HG03460 (cell line): ENCODE measurements at regions not wholly inside any gene's neighbourhood (a gene's known extent, or its start where the extent isn't known, plus 50 kb on each side); places are given as distances from the start of the nearest gene placed in this dataset.
"Not testable (repeated sequence)": the region's sequence is repeated elsewhere in the genome, so short reads cannot be mapped to it uniquely, and the experiment has no call there.

Source experiments
- ATAC-seq: cut with Tn5 transposase; IDR thresholded peaks from one replicate; pipeline ENCODE4 v1.9.1; 2021; ENCODE audit not compliant: unreplicated experiment

- ATAC-seq = no peak
Observed at GRCh38 chr7:79782906-79783305, 329.4 kb upstream of the MAGI2 start.

GRCh38 chr7:79782256-79782655, 328.8 kb upstream of the MAGI2 start:
- no peak for ATAC-seq

GRCh38 chr7:79781716-79782115, 328.2 kb upstream of the MAGI2 start:
- ATAC-seq = no peak

GRCh38 chr7:79778786-79779770, 325.6 kb upstream of the MAGI2 start:
- no peak for ATAC-seq

- ATAC-seq = no peak
Observed at GRCh38 chr7:79775911-79776310, 322.4 kb upstream of the MAGI2 start.

DNA sequence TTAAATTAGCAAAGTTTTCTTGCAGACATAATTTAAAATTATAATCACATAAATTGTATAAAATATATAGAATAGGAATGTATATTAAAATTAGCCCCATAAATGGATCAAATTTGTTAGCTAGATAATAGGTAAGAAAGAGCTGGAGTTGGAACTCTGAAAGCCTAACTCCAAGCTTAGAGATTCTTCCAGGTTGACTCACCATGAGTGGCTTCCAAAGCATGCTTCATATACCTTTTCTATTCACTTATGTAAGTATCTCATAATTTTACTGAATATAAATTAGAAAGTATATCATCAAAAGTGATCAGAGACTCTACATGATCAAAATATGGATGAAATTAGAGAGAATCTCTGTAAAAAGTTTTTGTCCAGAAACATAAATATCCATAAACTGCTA, 320.7 kb upstream of the MAGI2 start:
- no peak for ATAC-seq

GRCh38 chr7:79770970-79771369, 317.5 kb upstream of the MAGI2 start:
- ATAC-seq = no peak

DNA sequence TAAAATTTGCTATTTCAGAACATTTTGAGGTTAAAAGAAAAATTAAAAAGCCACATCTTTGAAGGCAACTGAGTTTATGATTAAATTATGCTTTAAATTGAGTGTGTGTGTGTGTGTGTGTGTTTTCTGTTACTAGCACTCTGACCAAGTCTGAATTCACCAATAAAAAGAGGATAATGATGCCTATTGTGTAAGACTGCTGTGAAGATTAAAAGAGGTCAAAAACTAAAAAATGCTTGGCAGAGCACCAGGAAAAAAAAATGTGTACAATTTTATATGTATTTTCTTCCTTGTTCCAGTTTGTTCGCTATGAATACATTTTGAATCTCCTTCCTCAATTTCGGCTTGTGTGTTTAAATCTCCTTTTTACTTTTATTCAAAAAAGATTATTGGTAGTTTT, 316.6 kb upstream of the MAGI2 start:
- ATAC-seq = no peak

DNA sequence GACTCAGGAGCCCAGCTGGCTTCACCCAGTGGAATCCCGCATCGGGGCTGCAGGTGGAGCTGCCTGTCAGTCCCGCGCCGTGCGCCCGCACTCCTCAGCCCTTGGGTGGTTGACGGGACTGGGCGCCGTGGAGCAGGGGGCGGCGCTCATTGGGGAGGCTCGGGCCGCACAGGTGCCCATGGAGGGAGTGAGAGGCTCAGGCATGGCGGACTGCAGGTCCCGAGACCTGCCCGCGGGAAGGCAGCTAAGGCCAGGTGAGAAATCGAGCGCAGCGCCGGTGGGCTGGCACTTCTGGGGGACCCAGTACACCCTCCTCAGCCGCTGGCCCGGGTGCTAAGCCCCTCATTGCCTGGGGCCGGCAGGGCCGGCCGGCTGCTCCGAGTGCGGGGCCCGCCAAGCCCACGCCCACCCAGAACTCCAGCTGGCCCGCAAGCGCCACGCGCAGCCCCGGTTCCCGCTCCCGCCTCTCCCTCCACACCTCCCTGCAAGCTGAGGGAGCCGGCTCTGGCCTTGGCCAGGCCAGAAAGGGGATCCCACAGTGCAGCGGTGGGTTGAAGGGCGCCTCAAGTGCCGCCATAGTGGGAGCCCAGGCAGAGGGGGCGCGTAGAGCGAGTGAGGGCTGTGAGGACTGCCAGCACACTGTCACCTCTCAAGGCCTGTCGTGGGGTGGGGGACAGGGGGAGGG, 314.6 kb upstream of the MAGI2 start:
- ATAC-seq = not testable (repeated sequence)

DNA sequence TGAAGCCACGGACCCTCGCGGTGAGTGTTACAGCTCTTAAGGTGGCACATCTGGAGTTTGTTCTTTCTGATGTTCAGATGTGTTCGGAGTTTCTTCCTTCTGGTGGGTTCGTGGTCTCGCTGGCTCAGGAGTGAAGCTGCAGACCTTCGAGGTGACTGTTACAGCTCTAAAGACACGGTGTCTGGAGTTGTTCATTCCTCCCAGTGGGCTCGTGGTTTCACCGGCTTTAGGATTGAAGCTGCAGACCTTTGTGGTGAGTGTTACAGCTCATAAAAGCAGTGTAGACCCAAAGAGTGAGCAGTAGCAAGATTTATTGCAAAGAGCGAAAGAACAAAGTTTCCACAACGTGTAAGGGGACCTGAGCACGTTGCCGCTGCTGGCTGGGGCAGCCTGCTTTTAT, 313.7 kb upstream of the MAGI2 start:
- not testable (repeated sequence) for ATAC-seq

GRCh38 chr7:79761876-79762429, 308.5 kb upstream of the MAGI2 start:
- ATAC-seq = no peak

DNA sequence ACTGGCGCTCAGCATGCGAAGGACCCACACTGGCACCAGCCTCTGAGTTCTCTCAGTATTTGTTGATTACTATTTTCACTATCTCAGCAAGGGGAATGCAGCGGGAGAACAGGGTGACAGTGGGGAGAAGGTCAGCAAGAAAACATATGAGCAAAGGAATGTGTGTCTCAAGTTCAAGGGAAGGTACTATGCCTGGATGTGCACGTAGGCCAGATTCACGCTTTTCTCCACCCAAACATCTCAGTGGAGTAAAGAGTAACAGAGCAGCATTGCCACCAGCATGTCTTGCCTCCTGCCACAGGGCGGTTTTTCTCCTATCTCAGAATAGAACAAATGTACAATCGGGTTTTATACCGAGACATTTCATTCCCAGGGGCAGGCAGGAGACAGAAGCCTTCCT, 297.5 kb upstream of the MAGI2 start:
- not testable (repeated sequence) for ATAC-seq

GRCh38 chr7:79749856-79750255, 296.4 kb upstream of the MAGI2 start:
- ATAC-seq = no peak

DNA sequence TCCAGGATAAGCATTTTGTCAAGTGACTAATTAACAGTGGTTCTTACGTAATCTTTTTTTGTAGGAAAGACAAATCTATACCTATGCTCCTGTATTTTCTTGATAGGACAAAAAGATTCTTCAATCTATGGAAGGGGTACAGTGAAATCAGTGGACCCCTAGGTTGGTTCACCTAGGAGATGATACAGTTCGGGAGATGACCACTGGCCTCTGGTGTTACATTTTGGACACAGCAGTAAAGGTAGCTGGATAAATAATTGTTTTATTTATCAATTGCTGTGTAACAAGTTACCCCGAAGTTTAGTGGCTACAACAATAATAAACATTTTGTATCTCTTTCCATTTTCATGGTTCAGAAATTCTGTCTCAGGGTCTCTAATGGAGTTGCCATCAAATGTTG, 288.2 kb upstream of the MAGI2 start:
- no peak for ATAC-seq

- no peak for ATAC-seq
Observed at GRCh38 chr7:79740076-79740475, 286.6 kb upstream of the MAGI2 start.

- not testable (repeated sequence) for ATAC-seq
Observed at GRCh38 chr7:79739036-79739709, 285.7 kb upstream of the MAGI2 start.

- no peak for ATAC-seq
Observed at GRCh38 chr7:79736418-79736817, 283.0 kb upstream of the MAGI2 start.

DNA sequence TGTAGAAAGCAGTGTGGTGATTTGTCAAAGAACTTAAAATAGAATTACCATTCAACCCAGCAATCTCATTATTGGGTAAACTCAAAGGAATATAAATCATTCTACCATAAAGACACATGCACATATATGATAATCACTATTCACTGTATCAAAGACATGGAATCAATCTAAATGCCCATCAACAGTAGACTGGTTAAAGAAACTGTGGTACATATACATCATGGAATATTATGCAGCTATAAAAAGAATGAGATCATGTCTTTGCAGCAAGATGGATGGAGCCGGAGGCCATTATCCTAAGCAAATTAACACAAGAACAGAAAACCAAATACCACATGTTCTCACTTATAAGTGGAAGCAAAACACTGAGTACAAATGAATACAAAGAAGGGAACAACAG, 281.5 kb upstream of the MAGI2 start:
- no peak for ATAC-seq

GRCh38 chr7:79734181-79734580, 280.7 kb upstream of the MAGI2 start:
- no peak for ATAC-seq

- ATAC-seq = no peak
Observed at GRCh38 chr7:79732535-79732934, 279.1 kb upstream of the MAGI2 start.

DNA sequence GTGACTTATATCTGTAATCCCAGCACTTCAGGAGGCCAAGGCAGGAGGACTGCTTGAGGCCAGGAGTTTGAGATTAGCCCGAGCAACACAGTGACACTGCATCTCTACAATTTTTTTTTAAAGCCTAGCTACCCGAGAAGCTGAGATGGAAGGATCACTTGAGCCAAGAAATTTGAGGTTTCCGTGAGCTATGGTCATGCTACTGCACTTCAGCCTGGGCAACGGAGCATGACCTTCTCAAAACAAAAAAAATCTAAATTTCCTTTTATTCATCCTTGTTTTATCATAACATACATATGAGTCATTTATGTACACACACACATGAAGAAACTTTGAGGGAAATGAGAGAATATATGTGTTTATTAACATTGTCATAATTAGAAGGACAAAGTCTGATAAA, 277.5 kb upstream of the MAGI2 start:
- ATAC-seq = no peak
